CD4-positive, alpha-beta T cell treated with Interleukin-21 for 1 hour (primary cell): ENCODE measurements at regions not wholly inside any gene's neighbourhood (a gene's known extent, or its start where the extent isn't known, plus 50 kb on each side); places are given as distances from the start of the nearest gene placed in this dataset.

ENCODE experiments used
- DNase-seq: peaks from one replicate; pipeline ENCODE4 v3.0.0-alpha.2; 2020

- DNase-seq: no peak
Measured at GRCh38 chr2:83085869-83086268, 1373.2 kb downstream of the SUCLG1 start.

- no peak for DNase-seq
Measured at GRCh38 chr2:83081826-83082690, 1377.0 kb downstream of the SUCLG1 start.

- DNase-seq: no peak
Measured at GRCh38 chr2:83079007-83079406, 1380.1 kb downstream of the SUCLG1 start.

GRCh38 chr2:83072767-83073166 lies 1386.3 kb downstream of the SUCLG1 start:
- DNase-seq: no peak

GRCh38 chr2:83071914-83072313 lies 1387.2 kb downstream of the SUCLG1 start:
- no peak for DNase-seq

GRCh38 chr2:83071352-83071751 lies 1387.7 kb downstream of the SUCLG1 start:
- no peak for DNase-seq

GRCh38 chr2:83069724-83070123 lies 1389.4 kb downstream of the SUCLG1 start:
- DNase-seq: no peak

GRCh38 chr2:83068714-83069113 lies 1390.4 kb downstream of the SUCLG1 start:
- no peak for DNase-seq

GRCh38 chr2:83067947-83068346 lies 1391.1 kb downstream of the SUCLG1 start:
- no peak for DNase-seq

GRCh38 chr2:83063933-83064332 lies 1395.1 kb downstream of the SUCLG1 start:
- DNase-seq: no peak

GRCh38 chr2:83063511-83063910 lies 1395.6 kb downstream of the SUCLG1 start:
- DNase-seq: no peak

- DNase-seq: no peak
Measured at GRCh38 chr2:83058683-83059082, 1400.4 kb downstream of the SUCLG1 start.

- DNase-seq: no peak
Measured at GRCh38 chr2:83055376-83056010, 1403.6 kb downstream of the SUCLG1 start.

- DNase-seq: no peak
Measured at GRCh38 chr2:83054751-83055150, 1404.3 kb downstream of the SUCLG1 start.

- no peak for DNase-seq
Measured at GRCh38 chr2:83051538-83052170, 1407.4 kb downstream of the SUCLG1 start.

- DNase-seq: no peak
Measured at GRCh38 chr2:83042053-83042452, 1417.0 kb downstream of the SUCLG1 start.

- DNase-seq: no peak
Measured at GRCh38 chr2:83022631-83023210, 1436.4 kb downstream of the SUCLG1 start.

GRCh38 chr2:83017366-83018090 lies 1441.6 kb downstream of the SUCLG1 start:
- no peak for DNase-seq

GRCh38 chr2:83016343-83017110 lies 1442.6 kb downstream of the SUCLG1 start:
- no peak for DNase-seq

GRCh38 chr2:83015900-83016299 lies 1443.2 kb downstream of the SUCLG1 start:
- no peak for DNase-seq

- no peak for DNase-seq
Measured at GRCh38 chr2:83015035-83015715, 1443.9 kb downstream of the SUCLG1 start.
